Loucy (cell line): ENCODE measurements at regions not wholly inside any gene's neighbourhood (a gene's known extent, or its start where the extent isn't known, plus 50 kb on each side); places are given as distances from the start of the nearest gene placed in this dataset.

ENCODE experiments used
- CTCF ChIP-seq: fragments of 200-600 bp; sonication (generic); conservative IDR thresholded peaks from 2 replicates; pipeline ENCODE4 v1.5.1; 2014; ENCODE audit warnings: mild to moderate bottlenecking, antibody characterized with exemption, low read length
- EZH2phosphoT487 ChIP-seq: fragments of 200-600 bp; IDR thresholded peaks from 2 replicates; pipeline ENCODE4 v1.6.1; 2018; ENCODE audit warnings: antibody characterized with exemption, mild to moderate bottlenecking, moderate library complexity, borderline replicate concordance

- no peak for TF ChIP-seq CTCF
- no peak for TF ChIP-seq EZH2phosphoT487
Measured at GRCh38 chr5:58260243-58260642, 199.6 kb downstream of the PLK2 start.
